HG03045 (cell line): ENCODE measurements at regions not wholly inside any gene's neighbourhood (a gene's known extent, or its start where the extent isn't known, plus 50 kb on each side); places are given as distances from the start of the nearest gene placed in this dataset.

Source experiments
- ATAC-seq: cut with Tn5 transposase; IDR thresholded peaks from one replicate; pipeline ENCODE4 v1.9.1; 2021; ENCODE audit warnings: mild to moderate bottlenecking, moderate library complexity; ENCODE audit not compliant: unreplicated experiment

- no peak for ATAC-seq
Measured at GRCh38 chr12:91604897-91605296, 422.3 kb upstream of the DCN start.

GRCh38 chr12:91603060-91603459 lies 420.4 kb upstream of the DCN start:
- no peak for ATAC-seq

DNA sequence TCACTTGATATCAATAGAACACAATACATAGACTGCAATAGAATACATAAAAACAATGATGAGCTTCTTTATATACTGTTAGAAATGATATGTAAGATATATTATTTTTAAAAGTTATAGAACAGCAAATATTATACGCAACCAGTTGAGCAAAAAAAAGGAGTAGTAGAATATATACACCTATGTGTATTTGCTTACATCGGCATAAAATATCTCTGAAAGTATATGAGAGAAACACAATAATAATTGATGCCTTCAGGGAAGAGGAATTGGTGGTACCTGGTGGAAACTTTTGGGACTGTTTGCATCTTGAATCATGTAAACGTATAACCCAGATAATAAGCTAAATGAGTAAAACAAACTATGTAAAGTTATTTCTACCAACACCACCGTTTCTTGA lies 418.4 kb upstream of the DCN start:
- no peak for ATAC-seq

DNA sequence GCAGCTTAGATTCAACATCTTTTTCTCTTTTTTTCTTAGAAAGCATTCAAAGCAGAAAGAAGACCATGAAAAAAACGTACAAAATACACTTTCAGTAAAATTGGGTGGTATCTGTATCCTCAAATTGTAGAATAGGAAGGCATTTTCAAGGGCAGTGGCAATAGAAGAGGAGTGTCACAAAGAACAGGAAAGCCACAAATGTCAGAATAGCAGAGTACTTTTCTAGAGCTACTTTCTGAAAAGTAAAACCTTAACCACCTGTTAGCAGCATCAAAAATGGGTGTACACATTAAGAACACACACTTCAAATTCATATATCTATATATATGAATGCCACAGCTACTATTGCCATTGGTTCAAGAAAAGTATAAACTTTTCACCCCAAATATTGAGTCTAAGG lies 412.1 kb upstream of the DCN start:
- no peak for ATAC-seq

DNA sequence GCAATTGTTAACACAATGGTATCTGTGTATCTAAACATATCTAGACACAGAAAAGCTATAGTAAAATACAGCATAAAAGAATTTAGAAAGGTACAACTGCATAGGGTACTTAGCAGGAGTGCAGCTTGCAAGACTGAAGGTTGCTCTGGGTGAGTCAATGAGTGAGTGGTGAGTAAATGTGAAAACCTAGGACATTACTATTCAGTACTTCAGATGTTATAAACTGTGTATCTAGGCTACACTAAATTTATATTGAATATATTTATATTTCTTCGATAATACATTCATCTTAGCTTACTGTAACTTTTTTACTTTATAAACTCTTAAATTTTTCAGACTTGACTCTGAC lies 409.0 kb upstream of the DCN start:
- ATAC-seq = no peak

GRCh38 chr12:91590966-91591638 lies 408.5 kb upstream of the DCN start:
- no peak for ATAC-seq

GRCh38 chr12:91588874-91589454 lies 406.3 kb upstream of the DCN start:
- no peak for ATAC-seq

- ATAC-seq = no peak
Measured at GRCh38 chr12:91586015-91586414, 403.4 kb upstream of the DCN start.

DNA sequence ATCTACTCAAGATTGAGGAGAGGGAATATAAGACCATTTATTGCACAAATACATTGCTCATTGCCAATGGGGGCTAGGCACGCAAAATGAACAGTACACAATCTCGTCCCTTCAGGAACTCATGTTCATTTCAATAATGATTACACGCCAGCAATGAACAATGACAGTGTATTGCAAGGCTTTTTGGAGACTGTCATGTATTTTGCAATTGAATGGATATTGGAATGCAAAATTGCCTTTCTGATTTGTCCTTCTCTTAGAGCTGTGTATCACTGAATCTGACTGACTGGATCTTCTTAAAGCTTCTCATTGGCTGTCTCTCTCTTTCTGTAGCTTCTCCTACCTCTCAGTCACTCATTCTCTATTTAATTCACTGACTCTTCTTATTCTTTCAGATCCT lies 400.2 kb upstream of the DCN start:
- ATAC-seq = no peak

DNA sequence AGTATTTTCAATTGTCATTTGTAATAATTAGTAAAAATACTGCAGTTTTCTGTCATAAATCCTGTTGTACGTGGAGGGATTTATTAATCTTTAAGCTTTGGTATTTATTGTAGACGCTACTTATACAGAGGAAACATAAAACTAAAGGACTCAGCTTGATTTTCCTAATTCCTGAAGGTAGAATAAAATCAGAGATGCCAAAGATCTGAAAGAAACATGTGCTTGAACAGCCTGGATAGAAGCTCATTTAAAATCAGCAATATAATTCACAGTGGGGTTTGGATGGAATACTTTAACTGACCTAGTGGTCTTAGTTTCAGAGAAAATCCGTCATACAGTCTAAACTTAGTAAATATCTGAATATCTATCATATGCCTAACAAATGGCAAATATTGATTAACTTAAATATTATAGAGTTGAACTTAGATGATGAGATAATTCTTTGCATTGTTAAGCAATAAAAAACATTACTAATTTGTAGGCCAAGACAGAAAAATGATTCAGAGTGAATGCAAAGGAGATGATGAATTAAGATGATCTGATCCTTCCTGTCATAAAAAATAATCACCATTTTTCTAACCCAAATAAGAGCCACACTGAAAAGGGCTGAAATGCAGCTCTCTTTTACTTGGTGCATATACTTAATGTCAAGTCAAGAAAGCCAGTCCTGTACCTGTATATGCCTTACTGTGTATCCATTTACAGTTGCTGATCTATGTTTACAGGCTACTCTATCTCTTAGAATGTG lies 397.1 kb upstream of the DCN start:
- no peak for ATAC-seq

GRCh38 chr12:91577586-91578539 lies 395.2 kb upstream of the DCN start:
- no peak for ATAC-seq

DNA sequence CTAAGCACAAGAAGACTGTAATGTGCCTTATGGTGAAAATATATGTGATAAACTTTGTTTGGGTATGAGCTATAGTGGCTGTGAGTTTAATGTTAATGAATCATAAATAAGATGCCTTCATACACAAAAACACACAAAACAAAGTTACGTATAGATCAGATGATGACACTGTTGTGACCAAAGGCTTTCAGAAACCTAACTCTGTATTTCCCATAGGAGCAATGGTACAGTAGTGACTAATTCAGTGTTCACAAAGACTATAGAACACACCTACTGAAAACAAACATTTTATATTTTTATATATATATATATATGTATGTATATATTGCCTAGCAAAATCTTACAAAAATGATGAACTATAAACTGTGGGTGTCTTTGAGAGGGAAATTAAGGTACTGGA lies 393.8 kb upstream of the DCN start:
- ATAC-seq = no peak

- no peak for ATAC-seq
Measured at GRCh38 chr12:91575630-91576029, 393.0 kb upstream of the DCN start.

- no peak for ATAC-seq
Measured at GRCh38 chr12:91574975-91575374, 392.4 kb upstream of the DCN start.

DNA sequence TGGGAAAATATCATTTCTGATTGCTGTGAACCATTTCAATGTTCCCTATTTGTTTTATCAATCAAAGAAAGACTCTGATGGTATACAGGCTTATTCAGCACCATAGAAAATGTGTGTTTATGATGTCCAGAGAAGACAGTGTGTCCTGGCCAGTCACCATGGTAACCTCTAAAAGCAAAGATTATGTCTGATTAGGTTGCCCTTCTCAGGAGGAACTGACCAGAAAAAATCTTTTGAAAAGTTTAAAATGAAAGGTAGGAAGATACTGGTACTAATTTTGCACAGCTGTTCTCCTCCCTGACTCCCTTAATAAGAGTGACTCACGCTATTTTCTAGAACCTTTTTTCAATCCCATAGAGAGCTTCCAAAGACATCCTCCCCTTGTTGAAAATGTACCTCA lies 391.8 kb upstream of the DCN start:
- ATAC-seq = no peak

DNA sequence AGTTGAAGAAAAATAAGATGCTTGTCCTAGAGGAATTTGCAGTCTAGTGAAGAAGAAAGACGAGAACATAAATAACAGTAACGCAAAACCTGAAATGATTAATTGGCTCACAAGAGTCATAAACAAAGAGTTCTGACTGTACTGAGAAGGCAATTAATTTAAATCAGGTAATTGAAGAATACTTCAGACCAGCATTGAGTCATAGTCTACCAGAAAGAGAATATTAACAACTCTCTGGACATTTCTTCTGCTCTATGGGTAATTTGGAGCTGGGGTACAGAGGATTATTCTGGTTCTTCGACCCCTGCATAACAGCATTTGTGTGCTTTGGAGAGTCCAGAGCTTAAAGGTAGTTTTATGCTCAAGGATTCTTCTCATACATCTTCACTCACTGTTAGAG lies 390.3 kb upstream of the DCN start:
- ATAC-seq = no peak

- no peak for ATAC-seq
Measured at GRCh38 chr12:91567100-91567485, 384.5 kb upstream of the DCN start.

- ATAC-seq = no peak
Measured at GRCh38 chr12:91566328-91567099, 383.9 kb upstream of the DCN start.

DNA sequence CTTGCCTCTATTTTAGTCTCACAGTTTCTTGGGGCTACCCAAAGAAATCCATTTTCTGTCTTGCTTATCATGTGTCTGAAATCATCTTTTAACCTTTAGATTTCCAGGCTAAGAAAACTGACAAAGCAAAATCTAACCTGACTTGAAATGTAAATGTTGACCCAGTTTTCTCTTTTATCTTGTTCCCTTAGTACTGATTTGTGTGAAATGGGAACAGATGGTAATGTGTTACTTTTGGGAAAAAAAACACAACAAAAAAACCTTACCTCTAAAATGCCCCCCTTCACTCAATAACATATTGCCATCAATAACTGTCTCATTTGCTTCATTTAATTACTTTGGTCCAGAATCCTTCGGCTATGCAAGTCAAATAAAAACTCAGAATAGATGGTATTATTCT lies 383.2 kb upstream of the DCN start:
- no peak for ATAC-seq

- ATAC-seq = no peak
Measured at GRCh38 chr12:91565246-91565645, 382.6 kb upstream of the DCN start.
